HL-60 (cell line): ENCODE measurements at regions not wholly inside any gene's neighbourhood (a gene's known extent, or its start where the extent isn't known, plus 50 kb on each side); places are given as distances from the start of the nearest gene placed in this dataset.
A peak's percentile ranks its signal among the peaks of the same experiment; 100 is the strongest.

Experiments
- DNase-seq, 2 experiments: peaks; one replicate each; pipeline ENCODE4 v3.0.0-alpha.2; 2010 to 2020; ENCODE audit warnings: low read depth in 1 of 2, low spot score in 1 of 2
- H3K27ac ChIP-seq: fragments of 250-450 bp; sonication (Bioruptor Pico); replicated peaks from 2 replicates; pipeline ENCODE4 v1.5.1; 2020; ENCODE audit warnings: mild to moderate bottlenecking, moderate library complexity
- H3K27me3 ChIP-seq: fragments of 250-450 bp; sonication (Bioruptor Pico); 2 replicates; pipeline ENCODE4 v1.5.1; 2021; ENCODE audit warnings: mild to moderate bottlenecking, moderate library complexity; ENCODE audit not compliant: insufficient read depth, poor library complexity, severe bottlenecking
- H3K4me3 ChIP-seq: replicated peaks from 2 replicates; pipeline ENCODE4 v1.5.1; 2011; ENCODE audit warnings: mild to moderate bottlenecking, control low read depth, low read length; ENCODE audit not compliant: insufficient read depth
- CTCF ChIP-seq: IDR thresholded peaks from one replicate; pipeline ENCODE4 v1.5.1; 2011; ENCODE audit warnings: low read length, control low read depth, inconsistent platforms; ENCODE audit not compliant: insufficient read depth
- GABPA ChIP-seq: IDR thresholded peaks from 2 replicates; pipeline ENCODE4 v1.6.1; 2012; ENCODE audit warnings: low read depth
- POLR2AphosphoS5 ChIP-seq: IDR thresholded peaks from 2 replicates; pipeline ENCODE4 v1.6.1; 2012; ENCODE audit warnings: low read depth
- REST ChIP-seq: IDR thresholded peaks from 2 replicates; pipeline ENCODE4 v1.6.1; 2012; ENCODE audit warnings: low read depth; ENCODE audit not compliant: insufficient replicate concordance
- SPI1 ChIP-seq: IDR thresholded peaks from 2 replicates; pipeline ENCODE4 v1.6.1; 2012; ENCODE audit warnings: low read depth, mild to moderate bottlenecking, borderline replicate concordance

GRCh38 chr5:114953565-114953964 lies 216.1 kb downstream of the TRIM36 start:
- no peak overlapping the region for H3K27ac ChIP-seq

GRCh38 chr5:114952876-114953275 lies 216.8 kb downstream of the TRIM36 start:
- Histone ChIP-seq H3K27me3 (no peaks in the 10 kb centered on the region), H3K27ac (no peak overlapping the region), H3K4me3 (no peak overlapping the region)
- TF ChIP-seq REST (no peak), CTCF (no peak), POLR2AphosphoS5 (no peak), SPI1 (no peak), GABPA (no peak)
- DNase-seq = no peak

More at GRCh38 chr5:114953565-114953964, 216.1 kb downstream of the TRIM36 start:
- peak; percentile 1 to 6 for DNase-seq
- no peak for TF ChIP-seq REST
- Histone ChIP-seq H3K27me3 (no peaks in the 10 kb centered on the region), H3K4me3 (no peak overlapping the region)

- no peak for TF ChIP-seq GABPA
- Histone ChIP-seq H3K4me3 (no peak overlapping the region), H3K27me3 (no peaks in the 10 kb centered on the region), H3K27ac (no peak overlapping the region)
- DNase-seq = no peak
Observed at GRCh38 chr5:114949756-114950155, 220.0 kb downstream of the TRIM36 start.

GRCh38 chr5:114948986-114949621 lies 220.6 kb downstream of the TRIM36 start:
- Histone ChIP-seq H3K27me3 (no peaks in the 10 kb centered on the region), H3K27ac (no peak overlapping the region), H3K4me3 (no peak overlapping the region)
- DNase-seq = no peak
- TF ChIP-seq REST (no peak), CTCF (no peak), GABPA (no peak), POLR2AphosphoS5 (no peak), SPI1 (no peak)
